ENCODE measurements at regions not wholly inside any gene's neighbourhood (a gene's known extent, or its start where the extent isn't known, plus 50 kb on each side); places are given as distances from the start of the nearest gene placed in this dataset.

DNA sequence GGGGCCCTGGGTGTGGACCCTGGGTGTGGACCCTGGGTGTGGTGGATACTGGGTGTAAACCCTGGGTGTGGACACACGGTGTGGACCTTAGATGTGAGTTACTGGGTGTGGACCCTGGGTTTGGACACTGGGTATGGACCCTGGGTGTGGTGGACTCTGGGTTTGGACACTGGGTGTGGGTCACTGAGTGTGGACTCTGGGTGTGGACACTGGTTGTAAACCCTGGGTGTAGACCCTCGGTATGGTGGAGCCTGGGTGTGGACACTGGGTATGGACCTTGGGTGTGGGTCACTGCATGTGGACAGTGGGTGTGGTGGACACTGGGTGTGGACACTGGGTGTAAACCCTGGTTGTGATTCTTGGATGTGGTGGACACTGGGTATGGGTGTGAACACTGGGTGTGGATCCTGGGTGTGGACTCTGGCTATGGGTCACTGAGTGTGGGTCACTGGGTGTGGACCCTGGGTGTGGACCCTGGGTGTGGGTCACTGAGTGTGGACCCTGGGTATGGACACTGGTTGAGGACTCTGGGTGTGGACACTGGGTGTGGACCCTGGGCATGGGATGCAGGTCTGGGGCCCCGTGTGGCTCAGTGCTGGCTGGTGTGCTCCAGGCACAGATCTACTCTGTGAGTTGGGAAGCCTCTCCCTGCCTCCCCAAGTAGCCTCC lies 356.2 kb downstream of the GLRX3 start:
- TF ChIP-seq, protein P1, sequence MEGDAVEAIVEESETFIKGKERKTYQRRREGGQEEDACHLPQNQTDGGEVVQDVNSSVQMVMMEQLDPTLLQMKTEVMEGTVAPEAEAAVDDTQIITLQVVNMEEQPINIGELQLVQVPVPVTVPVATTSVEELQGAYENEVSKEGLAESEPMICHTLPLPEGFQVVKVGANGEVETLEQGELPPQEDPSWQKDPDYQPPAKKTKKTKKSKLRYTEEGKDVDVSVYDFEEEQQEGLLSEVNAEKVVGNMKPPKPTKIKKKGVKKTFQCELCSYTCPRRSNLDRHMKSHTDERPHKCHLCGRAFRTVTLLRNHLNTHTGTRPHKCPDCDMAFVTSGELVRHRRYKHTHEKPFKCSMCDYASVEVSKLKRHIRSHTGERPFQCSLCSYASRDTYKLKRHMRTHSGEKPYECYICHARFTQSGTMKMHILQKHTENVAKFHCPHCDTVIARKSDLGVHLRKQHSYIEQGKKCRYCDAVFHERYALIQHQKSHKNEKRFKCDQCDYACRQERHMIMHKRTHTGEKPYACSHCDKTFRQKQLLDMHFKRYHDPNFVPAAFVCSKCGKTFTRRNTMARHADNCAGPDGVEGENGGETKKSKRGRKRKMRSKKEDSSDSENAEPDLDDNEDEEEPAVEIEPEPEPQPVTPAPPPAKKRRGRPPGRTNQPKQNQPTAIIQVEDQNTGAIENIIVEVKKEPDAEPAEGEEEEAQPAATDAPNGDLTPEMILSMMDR (IDR thresholded peaks at IDR 0.05), result no peak
- TF ChIP-seq POLR2AphosphoS5 (IDR thresholded peaks at IDR 0.05), result no peak
